ENCODE measurements at regions not wholly inside any gene's neighbourhood (a gene's known extent, or its start where the extent isn't known, plus 50 kb on each side); places are given as distances from the start of the nearest gene placed in this dataset.

DNA sequence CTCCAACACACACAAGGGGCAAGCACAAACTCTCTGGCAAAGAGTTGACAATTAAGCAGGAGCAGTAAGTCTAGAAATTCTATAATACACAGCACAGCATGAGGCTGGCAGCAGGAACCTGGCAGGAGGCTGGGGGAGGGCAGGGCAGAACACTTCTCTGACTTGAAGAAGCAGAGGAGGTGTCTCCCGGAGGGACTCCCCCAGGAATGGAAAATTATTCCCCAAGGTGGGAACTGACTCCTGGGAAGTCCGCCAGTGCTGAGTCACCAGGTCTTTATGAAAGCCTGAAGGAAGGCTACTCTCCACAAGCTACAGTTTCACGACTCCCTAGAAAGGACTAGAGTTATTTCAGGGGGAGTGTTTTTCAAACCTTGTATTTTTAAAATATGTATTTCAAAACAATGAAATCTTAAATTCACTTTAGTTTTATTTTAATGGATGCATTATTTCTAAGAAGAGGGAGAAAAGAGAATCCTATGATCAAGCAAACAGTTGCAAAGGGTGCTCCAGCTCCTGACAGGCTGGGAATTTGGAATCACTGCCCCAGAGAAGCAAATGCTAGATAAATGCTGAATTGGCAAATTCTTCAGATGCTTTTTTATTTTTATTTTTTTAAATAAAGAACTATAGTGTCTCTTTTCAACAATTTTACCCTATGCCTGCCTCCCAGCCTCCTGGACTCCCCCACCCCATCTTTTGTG, 192.8 kb downstream of the LY86 start:
- no peaks in the 10 kb centered on the region for H3K4me1 ChIP-seq (ENCODE audit: control insufficient read depth, insufficient read depth, low read length, poor library complexity, severe bottlenecking)
- no peak overlapping the region for H3K4me3 ChIP-seq (ENCODE audit: insufficient read depth, low read depth, low read length, poor library complexity, severe bottlenecking)
- no peaks in the 10 kb centered on the region for H3K27me3 ChIP-seq (replicated peaks; ENCODE audit: control insufficient read depth, insufficient read depth, low read length, poor library complexity, severe bottlenecking)
- no peak overlapping the region for H3K27ac ChIP-seq (ENCODE audit: insufficient read depth, low read length, poor library complexity, severe bottlenecking)
- DNase-seq, result no peak
- no peaks in the 10 kb centered on the region for H3K9me3 ChIP-seq (ENCODE audit: control insufficient read depth, low read length)
- H3K36me3 ChIP-seq (ENCODE audit: control insufficient read depth, insufficient read depth, low read length), result no peaks in the 10 kb centered on the region

GRCh38 chr6:6781873-6782227, 193.3 kb downstream of the LY86 start:
- H3K27me3 ChIP-seq (replicated peaks; ENCODE audit: control insufficient read depth, insufficient read depth, low read length, poor library complexity, severe bottlenecking), result no peaks in the 10 kb centered on the region
- DNase-seq, result no peak
- H3K9me3 ChIP-seq (ENCODE audit: control insufficient read depth, low read length), result no peaks in the 10 kb centered on the region
- no peak overlapping the region for H3K27ac ChIP-seq (ENCODE audit: insufficient read depth, low read length, poor library complexity, severe bottlenecking)
- H3K4me1 ChIP-seq (ENCODE audit: control insufficient read depth, insufficient read depth, low read length, poor library complexity, severe bottlenecking), result no peaks in the 10 kb centered on the region
- H3K36me3 ChIP-seq (ENCODE audit: control insufficient read depth, insufficient read depth, low read length), result no peaks in the 10 kb centered on the region
- H3K4me3 ChIP-seq (ENCODE audit: insufficient read depth, low read depth, low read length, poor library complexity, severe bottlenecking), result no peak overlapping the region

GRCh38 chr6:6783721-6784120, 195.2 kb downstream of the LY86 start:
- no peak overlapping the region for H3K4me3 ChIP-seq (ENCODE audit: insufficient read depth, low read depth, low read length, poor library complexity, severe bottlenecking)
- no peak for DNase-seq
- H3K27me3 ChIP-seq (replicated peaks; ENCODE audit: control insufficient read depth, insufficient read depth, low read length, poor library complexity, severe bottlenecking), result no peaks in the 10 kb centered on the region
- no peaks in the 10 kb centered on the region for H3K4me1 ChIP-seq (ENCODE audit: control insufficient read depth, insufficient read depth, low read length, poor library complexity, severe bottlenecking)
- H3K9me3 ChIP-seq (ENCODE audit: control insufficient read depth, low read length), result no peaks in the 10 kb centered on the region
- no peaks in the 10 kb centered on the region for H3K36me3 ChIP-seq (ENCODE audit: control insufficient read depth, insufficient read depth, low read length)
- no peak overlapping the region for H3K27ac ChIP-seq (ENCODE audit: insufficient read depth, low read length, poor library complexity, severe bottlenecking)

- Histone ChIP-seq H3K4me3 (ENCODE audit: insufficient read depth, low read depth, low read length, poor library complexity, severe bottlenecking) (no peak overlapping the region), H3K4me1 (ENCODE audit: control insufficient read depth, insufficient read depth, low read length, poor library complexity, severe bottlenecking) (no peaks in the 10 kb centered on the region), H3K27ac (ENCODE audit: insufficient read depth, low read length, poor library complexity, severe bottlenecking) (no peak overlapping the region), H3K27me3 (replicated peaks; ENCODE audit: control insufficient read depth, insufficient read depth, low read length, poor library complexity, severe bottlenecking) (no peaks in the 10 kb centered on the region), H3K36me3 (ENCODE audit: control insufficient read depth, insufficient read depth, low read length) (no peaks in the 10 kb centered on the region), H3K9me3 (ENCODE audit: control insufficient read depth, low read length) (no peaks in the 10 kb centered on the region)
- no peak for DNase-seq
These were observed 196.1 kb downstream of the LY86 start for GRCh38 chr6:6784514-6785162.

DNA sequence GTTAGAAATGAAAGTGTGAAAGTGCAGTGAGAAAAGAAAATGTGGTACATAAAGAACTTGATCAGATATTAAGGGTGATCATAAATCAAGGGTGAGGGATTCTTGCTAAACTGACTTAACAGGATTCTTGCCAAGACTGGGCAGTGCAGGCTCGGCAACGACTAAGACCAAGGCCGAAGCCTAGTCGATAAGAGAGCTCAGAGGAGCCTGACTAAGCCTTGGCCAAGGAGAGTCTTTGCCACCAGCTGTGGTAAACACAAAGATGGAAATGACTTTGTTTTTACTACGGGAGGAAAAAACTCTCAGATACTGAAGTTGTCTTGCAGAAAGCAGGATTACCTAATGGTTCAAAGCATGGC, 196.6 kb downstream of the LY86 start:
- no peaks in the 10 kb centered on the region for H3K9me3 ChIP-seq (ENCODE audit: control insufficient read depth, low read length)
- no peak overlapping the region for H3K4me3 ChIP-seq (ENCODE audit: insufficient read depth, low read depth, low read length, poor library complexity, severe bottlenecking)

GRCh38 chr6:6788394-6789032, 200.0 kb downstream of the LY86 start:
- H3K27ac ChIP-seq (ENCODE audit: insufficient read depth, low read length, poor library complexity, severe bottlenecking), result no peak overlapping the region
- no peaks in the 10 kb centered on the region for H3K9me3 ChIP-seq (ENCODE audit: control insufficient read depth, low read length)
- no peaks in the 10 kb centered on the region for H3K36me3 ChIP-seq (ENCODE audit: control insufficient read depth, insufficient read depth, low read length)
- no peak for DNase-seq
- no peaks in the 10 kb centered on the region for H3K27me3 ChIP-seq (replicated peaks; ENCODE audit: control insufficient read depth, insufficient read depth, low read length, poor library complexity, severe bottlenecking)
- no peak overlapping the region for H3K4me3 ChIP-seq (ENCODE audit: insufficient read depth, low read depth, low read length, poor library complexity, severe bottlenecking)
- H3K4me1 ChIP-seq (ENCODE audit: control insufficient read depth, insufficient read depth, low read length, poor library complexity, severe bottlenecking), result no peaks in the 10 kb centered on the region

More for the DNA sequence above, 196.6 kb downstream of the LY86 start:
- Histone ChIP-seq H3K27ac (ENCODE audit: insufficient read depth, low read length, poor library complexity, severe bottlenecking) (no peak overlapping the region), H3K27me3 (replicated peaks; ENCODE audit: control insufficient read depth, insufficient read depth, low read length, poor library complexity, severe bottlenecking) (no peaks in the 10 kb centered on the region), H3K36me3 (ENCODE audit: control insufficient read depth, insufficient read depth, low read length) (no peaks in the 10 kb centered on the region), H3K4me1 (ENCODE audit: control insufficient read depth, insufficient read depth, low read length, poor library complexity, severe bottlenecking) (no peaks in the 10 kb centered on the region)
- DNase-seq, result no peak

- H3K4me1 ChIP-seq (ENCODE audit: control insufficient read depth, insufficient read depth, low read length, poor library complexity, severe bottlenecking), result no peaks in the 10 kb centered on the region
- H3K4me3 ChIP-seq (ENCODE audit: insufficient read depth, low read depth, low read length, poor library complexity, severe bottlenecking), result no peak overlapping the region
- H3K9me3 ChIP-seq (ENCODE audit: control insufficient read depth, low read length), result no peaks in the 10 kb centered on the region
- H3K36me3 ChIP-seq (ENCODE audit: control insufficient read depth, insufficient read depth, low read length), result no peaks in the 10 kb centered on the region
- H3K27me3 ChIP-seq (replicated peaks; ENCODE audit: control insufficient read depth, insufficient read depth, low read length, poor library complexity, severe bottlenecking), result no peaks in the 10 kb centered on the region
- DNase-seq, result no peak
- no peak overlapping the region for H3K27ac ChIP-seq (ENCODE audit: insufficient read depth, low read length, poor library complexity, severe bottlenecking)
These were observed 201.9 kb downstream of the LY86 start for GRCh38 chr6:6790393-6790792.

GRCh38 chr6:6790891-6791290, 202.4 kb downstream of the LY86 start:
- Histone ChIP-seq H3K27me3 (replicated peaks; ENCODE audit: control insufficient read depth, insufficient read depth, low read length, poor library complexity, severe bottlenecking) (no peaks in the 10 kb centered on the region), H3K4me1 (ENCODE audit: control insufficient read depth, insufficient read depth, low read length, poor library complexity, severe bottlenecking) (no peaks in the 10 kb centered on the region), H3K4me3 (ENCODE audit: insufficient read depth, low read depth, low read length, poor library complexity, severe bottlenecking) (no peak overlapping the region), H3K36me3 (ENCODE audit: control insufficient read depth, insufficient read depth, low read length) (no peaks in the 10 kb centered on the region), H3K9me3 (ENCODE audit: control insufficient read depth, low read length) (no peaks in the 10 kb centered on the region), H3K27ac (ENCODE audit: insufficient read depth, low read length, poor library complexity, severe bottlenecking) (no peak overlapping the region)
- no peak for DNase-seq

- no peak for DNase-seq
- no peaks in the 10 kb centered on the region for H3K36me3 ChIP-seq (ENCODE audit: control insufficient read depth, insufficient read depth, low read length)
- H3K27me3 ChIP-seq (replicated peaks; ENCODE audit: control insufficient read depth, insufficient read depth, low read length, poor library complexity, severe bottlenecking), result no peaks in the 10 kb centered on the region
- no peaks in the 10 kb centered on the region for H3K9me3 ChIP-seq (ENCODE audit: control insufficient read depth, low read length)
- no peaks in the 10 kb centered on the region for H3K4me1 ChIP-seq (ENCODE audit: control insufficient read depth, insufficient read depth, low read length, poor library complexity, severe bottlenecking)
- H3K4me3 ChIP-seq (ENCODE audit: insufficient read depth, low read depth, low read length, poor library complexity, severe bottlenecking), result no peak overlapping the region
- no peak overlapping the region for H3K27ac ChIP-seq (ENCODE audit: insufficient read depth, low read length, poor library complexity, severe bottlenecking)
These were observed 205.1 kb downstream of the LY86 start for GRCh38 chr6:6793388-6794250.

GRCh38 chr6:6795393-6795792, 206.9 kb downstream of the LY86 start:
- no peaks in the 10 kb centered on the region for H3K9me3 ChIP-seq (ENCODE audit: control insufficient read depth, low read length)
- DNase-seq, result no peak
- no peaks in the 10 kb centered on the region for H3K36me3 ChIP-seq (ENCODE audit: control insufficient read depth, insufficient read depth, low read length)
- no peak overlapping the region for H3K27ac ChIP-seq (ENCODE audit: insufficient read depth, low read length, poor library complexity, severe bottlenecking)
- H3K27me3 ChIP-seq (replicated peaks; ENCODE audit: control insufficient read depth, insufficient read depth, low read length, poor library complexity, severe bottlenecking), result no peaks in the 10 kb centered on the region
- no peak overlapping the region for H3K4me3 ChIP-seq (ENCODE audit: insufficient read depth, low read depth, low read length, poor library complexity, severe bottlenecking)
- H3K4me1 ChIP-seq (ENCODE audit: control insufficient read depth, insufficient read depth, low read length, poor library complexity, severe bottlenecking), result no peaks in the 10 kb centered on the region

Measured in effector memory CD4-positive, alpha-beta T cell (primary cell).